ENCODE measurements at regions not wholly inside any gene's neighbourhood (a gene's known extent, or its start where the extent isn't known, plus 50 kb on each side); places are given as distances from the start of the nearest gene placed in this dataset.

GRCh38 chr12:124441443-124442194 lies 125.8 kb downstream of the NCOR2 start:
- TF ChIP-seq CTCF (IDR thresholded peaks at IDR 0.05; ENCODE audit: low read depth, low read length), result no peak
- TF ChIP-seq EZH2phosphoT487 (IDR thresholded peaks at IDR 0.05; ENCODE audit: low read depth), result no peak

Measured in OCI-LY3 (cell line).